ENCODE measurements at regions not wholly inside any gene's neighbourhood (a gene's known extent, or its start where the extent isn't known, plus 50 kb on each side); places are given as distances from the start of the nearest gene placed in this dataset.

GRCh38 chr1:18549106-18549505 is 68.4 kb downstream of the KLHDC7A start:
- no peak overlapping the region for H2AFZ ChIP-seq (ENCODE audit: low read depth, low read length)
- no peaks in the 10 kb centered on the region for H3K9me3 ChIP-seq (replicated peaks; ENCODE audit: control insufficient read depth, insufficient read depth, low read depth, low read length)
- FAIRE-seq, result no peak
- CTCF ChIA-PET (ENCODE audit: low intra/inter-chr PET ratio), result no interaction called here
- no peaks in the 10 kb centered on the region for H3K79me2 ChIP-seq (ENCODE audit: control insufficient read depth, insufficient read depth, low read length)
- H3K9ac ChIP-seq (ENCODE audit: insufficient read depth in 1 of 2, low read depth in 2 of 2, low read length in 2 of 2), result no peak overlapping the region
- no peaks in the 10 kb centered on the region for H3K4me1 ChIP-seq (replicated peaks in 1 of 2; ENCODE audit: control insufficient read depth in 2 of 2, insufficient read depth in 2 of 2, low read length in 2 of 2)
- TF ChIP-seq ZNF644 (tag; IDR thresholded peaks at IDR 0.05; ENCODE audit: low read depth), result no peak
- intact Hi-C loops (cut with micrococcal nuclease), result no loop called here
- in situ Hi-C loops (cut with MboI), result no loop called here
- peaks cover 10% of the 10 kb centered on the region; the same call in 1 of the 2 replicates for H4K20me1 ChIP-seq (replicated peaks; ENCODE audit: control insufficient read depth, insufficient read depth, low read length)
- ATAC-seq, result no peak
- no peak overlapping the region for H3K4me3 ChIP-seq
- WGBS (ENCODE audit: insufficient coverage, low coverage, missing lambda C conversion rate), result 0% methylated on average over 10 of the region's 10 CpGs
- H3K4me2 ChIP-seq (ENCODE audit: insufficient read depth, low read length), result no peak overlapping the region
- H3K9me1 ChIP-seq (ENCODE audit: control insufficient read depth, insufficient read depth, low read length), result no peaks in the 10 kb centered on the region
- no peaks in the 10 kb centered on the region for H3K36me3 ChIP-seq (ENCODE audit: control insufficient read depth, insufficient read depth, low read length)
- BruUV-seq (replicated peaks), result no TSS peak
- peaks cover 2 to 63% of the 10 kb centered on the region in 2 experiments; a peak in 3 of 5 replicates for H3K27me3 ChIP-seq (ENCODE audit: control insufficient read depth in 2 of 2, insufficient read depth in 2 of 2, low read length in 2 of 2)
- DNase-seq (ENCODE audit: extremely low read depth in 1 of 4, low spot score in 3 of 4), result no peak
- H3K27ac ChIP-seq (ENCODE audit: extremely low read depth, low read depth, low read length), result no peak overlapping the region
- POLR2A ChIA-PET, result interaction anchor here (0.6 kb wide), 2 partner anchors 166 to 853 kb away, joined by 3 read pairs; no protein-coding TSS in a partner anchor

- Histone ChIP-seq H3K4me3 (no peak overlapping the region), H3K9me3 (replicated peaks; ENCODE audit: control insufficient read depth, insufficient read depth, low read depth, low read length) (no peaks in the 10 kb centered on the region), H3K4me1 (replicated peaks in 1 of 2; ENCODE audit: control insufficient read depth in 2 of 2, insufficient read depth in 2 of 2, low read length in 2 of 2) (no peaks in the 10 kb centered on the region), H3K4me2 (ENCODE audit: insufficient read depth, low read length) (no peak overlapping the region), H3K27ac (ENCODE audit: extremely low read depth, low read depth, low read length) (no peak overlapping the region), H2AFZ (ENCODE audit: low read depth, low read length) (no peak overlapping the region), H3K36me3 (ENCODE audit: control insufficient read depth, insufficient read depth, low read length) (no peaks in the 10 kb centered on the region), H3K9me1 (ENCODE audit: control insufficient read depth, insufficient read depth, low read length) (no peaks in the 10 kb centered on the region), H4K20me1 (replicated peaks; ENCODE audit: control insufficient read depth, insufficient read depth, low read length) (peaks cover 10% of the 10 kb centered on the region; the same call in 1 of the 2 replicates), H3K79me2 (ENCODE audit: control insufficient read depth, insufficient read depth, low read length) (no peaks in the 10 kb centered on the region), H3K27me3 (ENCODE audit: control insufficient read depth in 2 of 2, insufficient read depth in 2 of 2, low read length in 2 of 2) (peaks cover 2 to 66% of the 10 kb centered on the region in 2 experiments; a peak in 3 of 5 replicates), H3K9ac (ENCODE audit: insufficient read depth in 1 of 2, low read depth in 2 of 2, low read length in 2 of 2) (no peak overlapping the region)
- in situ Hi-C loops (cut with MboI), result no loop called here
- ATAC-seq (no peak), FAIRE-seq (no peak), DNase-seq (ENCODE audit: extremely low read depth in 1 of 4, low spot score in 3 of 4) (no peak)
- TF ChIP-seq GTF2F1 (IDR thresholded peaks at IDR 0.05; ENCODE audit: low read depth, low read length), result no peak
- no peak for TF ChIP-seq HMG20B (CRISPR knock-in tag; IDR thresholded peaks at IDR 0.05)
- TF ChIP-seq ZNF431 (CRISPR knock-in tag; IDR thresholded peaks at IDR 0.05), result no peak
- TF ChIP-seq ZBTB12 (CRISPR knock-in tag; IDR thresholded peaks at IDR 0.05), result no peak
- no peak for TF ChIP-seq TCF7 (IDR thresholded peaks at IDR 0.05; ENCODE audit: borderline replicate concordance)
- no peak for TF ChIP-seq SNIP1 (IDR thresholded peaks at IDR 0.05; ENCODE audit: low read depth)
- no peak for TF ChIP-seq L3MBTL2 (IDR thresholded peaks at IDR 0.05)
- no peak for TF ChIP-seq POLR3G (IDR thresholded peaks at IDR 0.05; ENCODE audit: extremely low read depth, insufficient read length, insufficient replicate concordance)
- TF ChIP-seq ATF1 (CRISPR knock-in tag; IDR thresholded peaks at IDR 0.05), result no peak
- TF ChIP-seq ATF1 (tag; IDR thresholded peaks at IDR 0.05), result no peak
- no peak for TF ChIP-seq POLR2G (IDR thresholded peaks at IDR 0.05; ENCODE audit: low read depth, low read length)
- TF ChIP-seq POLR3A (IDR thresholded peaks at IDR 0.05; ENCODE audit: borderline replicate concordance, extremely low read depth, insufficient read depth, insufficient read length), result no peak
- TF ChIP-seq ZNF408 (CRISPR knock-in tag; IDR thresholded peaks at IDR 0.05; ENCODE audit: low read depth), result no peak
- TF ChIP-seq RFX1 (IDR thresholded peaks at IDR 0.05), result no peak
- TF ChIP-seq, protein P1, sequence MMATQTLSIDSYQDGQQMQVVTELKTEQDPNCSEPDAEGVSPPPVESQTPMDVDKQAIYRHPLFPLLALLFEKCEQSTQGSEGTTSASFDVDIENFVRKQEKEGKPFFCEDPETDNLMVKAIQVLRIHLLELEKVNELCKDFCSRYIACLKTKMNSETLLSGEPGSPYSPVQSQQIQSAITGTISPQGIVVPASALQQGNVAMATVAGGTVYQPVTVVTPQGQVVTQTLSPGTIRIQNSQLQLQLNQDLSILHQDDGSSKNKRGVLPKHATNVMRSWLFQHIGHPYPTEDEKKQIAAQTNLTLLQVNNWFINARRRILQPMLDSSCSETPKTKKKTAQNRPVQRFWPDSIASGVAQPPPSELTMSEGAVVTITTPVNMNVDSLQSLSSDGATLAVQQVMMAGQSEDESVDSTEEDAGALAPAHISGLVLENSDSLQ (IDR thresholded peaks at IDR 0.05), result no peak
- no peak for TF ChIP-seq GABPB1 (CRISPR knock-in tag; IDR thresholded peaks at IDR 0.05)
- TF ChIP-seq ZNF436 (CRISPR knock-in tag; IDR thresholded peaks at IDR 0.05), result no peak
- ChIA-PET CTCF (ENCODE audit: low intra/inter-chr PET ratio) (no interaction called here), POLR2A (interaction anchor here (1.4 kb wide), 1 partner anchor 13 kb away, joined by 3 read pairs; no protein-coding TSS in a partner anchor)
- WGBS (ENCODE audit: insufficient coverage, low coverage, missing lambda C conversion rate), result 3% methylated on average over 4 of the region's 4 CpGs
- BruUV-seq (replicated peaks), result no TSS peak
- intact Hi-C loops (cut with micrococcal nuclease), result no loop called here
These were observed 69.2 kb downstream of the KLHDC7A start for GRCh38 chr1:18549906-18550305.
